ENCODE measurements at regions not wholly inside any gene's neighbourhood (a gene's known extent, or its start where the extent isn't known, plus 50 kb on each side); places are given as distances from the start of the nearest gene placed in this dataset.

DNA sequence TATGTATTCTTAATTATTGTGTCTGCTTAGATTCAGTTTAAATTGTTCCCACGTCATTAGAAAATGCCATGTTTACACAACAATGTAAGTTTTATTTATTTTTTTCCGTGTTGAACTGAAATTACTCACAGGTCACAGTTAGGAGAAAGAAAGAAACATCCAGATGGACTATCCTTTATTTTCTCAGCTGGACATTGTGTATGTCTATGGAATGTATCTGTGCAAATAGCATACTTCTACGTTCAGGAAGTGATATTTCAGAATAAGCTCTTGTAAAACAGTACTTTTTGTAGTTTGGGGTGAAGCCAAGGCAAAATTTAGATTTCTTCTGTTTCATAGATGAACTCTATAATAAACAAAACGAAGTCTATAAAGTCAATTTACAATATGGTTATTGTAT is 249.0 kb upstream of the ZNF608 start:
- H3K36me3 ChIP-seq (ENCODE audit: control insufficient read depth in 2 of 2, extremely low read depth in 1 of 2, insufficient read depth in 2 of 2, low read length in 2 of 2) = no peaks in the 10 kb centered on the region
- intact Hi-C loops (cut with micrococcal nuclease) (loop anchor here (1.0 to 5.0 kb wide), 6 partner anchors 97 to 416 kb away; no protein-coding TSS in a partner anchor), dilution Hi-C loops (cut with MboI; ENCODE audit: extremely low pct_ligation_motif_present, low sequenced_read_pairs) (no loop called here)
- no peaks in the 10 kb centered on the region for H3K27me3 ChIP-seq (ENCODE audit: control insufficient read depth in 2 of 2, insufficient read depth in 2 of 2, low read length in 2 of 2)
- ChIA-PET CTCF (interaction anchor here (0.9 to 1.5 kb wide), 4 partner anchors 13 to 416 kb away, joined by 3 read pairs; no protein-coding TSS in a partner anchor), POLR2A (interaction anchor here (0.6 kb wide), 1 partner anchor 248 kb away, joined by 3 read pairs; no protein-coding TSS in a partner anchor)
- TF ChIP-seq JUN (IDR thresholded peaks at IDR 0.05; ENCODE audit: borderline replicate concordance, insufficient read depth, insufficient read length, low read depth) (peak; percentile 34), EZH2 (IDR thresholded peaks at IDR 0.05; ENCODE audit: borderline replicate concordance, low read depth, low read length, severe bottlenecking) (no peak)
- no peak overlapping the region for H3K4me2 ChIP-seq (ENCODE audit: insufficient read depth, low read length)
- BruUV-seq (replicated peaks) = no TSS peak
- H3K9ac ChIP-seq (replicated peaks; ENCODE audit: extremely low read depth, insufficient read depth, low read length) = no peak overlapping the region
- no peaks in the 10 kb centered on the region for H3K9me1 ChIP-seq (replicated peaks; ENCODE audit: control insufficient read depth, extremely low read depth, insufficient read depth, low read length)
- no peaks in the 10 kb centered on the region for H3K79me2 ChIP-seq (ENCODE audit: control insufficient read depth, insufficient read depth, low read length)
- DNase-seq (ENCODE audit: low read depth, low spot score) = peak; percentile 88
- no peaks in the 10 kb centered on the region for H3K9me3 ChIP-seq (replicated peaks; ENCODE audit: control insufficient read depth, insufficient read depth, low read length)
- H3K27ac ChIP-seq (ENCODE audit: insufficient read depth, low read depth, low read length) = peak overlapping the region; percentile 53
- no peaks in the 10 kb centered on the region for H4K20me1 ChIP-seq (replicated peaks; ENCODE audit: control insufficient read depth, extremely low read depth, insufficient read depth, low read length)
- no peak overlapping the region for H2AFZ ChIP-seq (ENCODE audit: low read depth, low read length)
- H3K4me3 ChIP-seq (replicated peaks in 1 of 3; ENCODE audit: insufficient read depth in 1 of 3, low read depth in 1 of 3, low read length in 3 of 3) = no peak overlapping the region
- H3K4me1 ChIP-seq (ENCODE audit: control insufficient read depth, extremely low read depth, insufficient read depth, low read length) = peaks cover 8% of the 10 kb centered on the region
- peak; percentile 65 for FAIRE-seq

DNA sequence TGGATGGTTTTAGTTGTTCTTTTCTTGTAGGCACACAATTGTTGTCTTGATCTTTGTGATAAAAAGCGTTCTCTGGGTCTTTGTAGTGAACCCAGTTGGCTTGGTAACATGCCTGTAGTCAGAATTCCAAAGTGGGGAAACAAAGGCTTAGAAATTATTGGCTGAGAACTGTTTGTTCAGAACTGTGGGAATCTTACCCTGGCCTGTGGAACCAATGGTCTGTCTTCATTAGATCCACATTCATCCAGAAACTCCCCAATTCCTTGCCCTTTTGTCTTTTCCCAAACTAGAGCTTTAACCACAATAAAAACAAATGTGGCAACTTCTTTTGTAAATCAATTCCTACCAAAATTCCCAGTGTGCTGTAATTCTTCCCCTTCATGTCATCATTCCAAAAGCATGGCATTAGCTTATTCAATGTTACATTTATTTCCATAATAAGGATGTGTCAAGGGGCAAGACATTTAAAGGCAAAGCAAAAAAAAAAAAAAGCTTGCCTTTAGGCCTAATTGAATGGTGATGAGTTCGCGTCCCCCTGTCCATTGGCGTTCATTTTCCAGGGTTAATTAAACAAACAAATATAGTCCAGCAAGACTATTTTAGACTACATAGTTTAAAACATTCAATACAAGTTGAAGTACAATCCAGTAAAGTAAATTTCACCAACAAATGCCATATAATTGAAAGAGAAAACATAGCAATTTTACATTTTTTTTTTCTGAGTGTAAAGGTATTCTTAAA is 249.8 kb upstream of the ZNF608 start:
- no TSS peak for BruUV-seq (replicated peaks)

More for the DNA sequence above, 249.8 kb upstream of the ZNF608 start:
- Histone ChIP-seq H3K9me3 (replicated peaks; ENCODE audit: control insufficient read depth, insufficient read depth, low read length) (no peaks in the 10 kb centered on the region), H3K4me3 (replicated peaks in 1 of 3; ENCODE audit: insufficient read depth in 1 of 3, low read depth in 1 of 3, low read length in 3 of 3) (no peak overlapping the region), H3K9ac (replicated peaks; ENCODE audit: extremely low read depth, insufficient read depth, low read length) (no peak overlapping the region), H4K20me1 (replicated peaks; ENCODE audit: control insufficient read depth, extremely low read depth, insufficient read depth, low read length) (no peaks in the 10 kb centered on the region), H3K79me2 (ENCODE audit: control insufficient read depth, insufficient read depth, low read length) (no peaks in the 10 kb centered on the region), H3K27ac (ENCODE audit: insufficient read depth, low read depth, low read length) (peak overlapping the region; percentile 37), H3K4me1 (ENCODE audit: control insufficient read depth, extremely low read depth, insufficient read depth, low read length) (peaks cover 8% of the 10 kb centered on the region), H3K36me3 (ENCODE audit: control insufficient read depth in 2 of 2, extremely low read depth in 1 of 2, insufficient read depth in 2 of 2, low read length in 2 of 2) (no peaks in the 10 kb centered on the region), H3K9me1 (replicated peaks; ENCODE audit: control insufficient read depth, extremely low read depth, insufficient read depth, low read length) (no peaks in the 10 kb centered on the region), H2AFZ (ENCODE audit: low read depth, low read length) (no peak overlapping the region), H3K27me3 (ENCODE audit: control insufficient read depth in 2 of 2, insufficient read depth in 2 of 2, low read length in 2 of 2) (no peaks in the 10 kb centered on the region), H3K4me2 (ENCODE audit: insufficient read depth, low read length) (no peak overlapping the region)
- dilution Hi-C loops (cut with MboI; ENCODE audit: extremely low pct_ligation_motif_present, low sequenced_read_pairs) = no loop called here
- DNase-seq (ENCODE audit: low read depth, low spot score) (no peak), FAIRE-seq (no peak)
- ChIA-PET POLR2A (no interaction called here), CTCF (interaction anchor here (0.9 to 1.5 kb wide), 3 partner anchors 13 to 416 kb away, joined by 3 read pairs; no protein-coding TSS in a partner anchor)
- TF ChIP-seq POLR2AphosphoS5 (IDR thresholded peaks at IDR 0.05; ENCODE audit: insufficient read depth, low read depth, low read length) = no peak
- no peak for TF ChIP-seq JUN (IDR thresholded peaks at IDR 0.05; ENCODE audit: borderline replicate concordance, insufficient read depth, insufficient read length, low read depth)
- no peak for TF ChIP-seq EZH2 (IDR thresholded peaks at IDR 0.05; ENCODE audit: borderline replicate concordance, low read depth, low read length, severe bottlenecking)
- TF ChIP-seq, protein P1, sequence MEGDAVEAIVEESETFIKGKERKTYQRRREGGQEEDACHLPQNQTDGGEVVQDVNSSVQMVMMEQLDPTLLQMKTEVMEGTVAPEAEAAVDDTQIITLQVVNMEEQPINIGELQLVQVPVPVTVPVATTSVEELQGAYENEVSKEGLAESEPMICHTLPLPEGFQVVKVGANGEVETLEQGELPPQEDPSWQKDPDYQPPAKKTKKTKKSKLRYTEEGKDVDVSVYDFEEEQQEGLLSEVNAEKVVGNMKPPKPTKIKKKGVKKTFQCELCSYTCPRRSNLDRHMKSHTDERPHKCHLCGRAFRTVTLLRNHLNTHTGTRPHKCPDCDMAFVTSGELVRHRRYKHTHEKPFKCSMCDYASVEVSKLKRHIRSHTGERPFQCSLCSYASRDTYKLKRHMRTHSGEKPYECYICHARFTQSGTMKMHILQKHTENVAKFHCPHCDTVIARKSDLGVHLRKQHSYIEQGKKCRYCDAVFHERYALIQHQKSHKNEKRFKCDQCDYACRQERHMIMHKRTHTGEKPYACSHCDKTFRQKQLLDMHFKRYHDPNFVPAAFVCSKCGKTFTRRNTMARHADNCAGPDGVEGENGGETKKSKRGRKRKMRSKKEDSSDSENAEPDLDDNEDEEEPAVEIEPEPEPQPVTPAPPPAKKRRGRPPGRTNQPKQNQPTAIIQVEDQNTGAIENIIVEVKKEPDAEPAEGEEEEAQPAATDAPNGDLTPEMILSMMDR (IDR thresholded peaks at IDR 0.05; ENCODE audit: extremely low read depth in 1 of 2, insufficient read depth in 1 of 2, low read depth in 1 of 2, low read length in 2 of 2) = no peak
- TF ChIP-seq MYC (IDR thresholded peaks at IDR 0.05; ENCODE audit: low read depth, low read length) = no peak
- TF ChIP-seq FOS (IDR thresholded peaks at IDR 0.05; ENCODE audit: borderline replicate concordance, insufficient read depth, low read length) = no peak
- TF ChIP-seq POLR2A (IDR thresholded peaks at IDR 0.05; ENCODE audit: low read depth, low read length) = no peak
- TF ChIP-seq, protein P2, sequence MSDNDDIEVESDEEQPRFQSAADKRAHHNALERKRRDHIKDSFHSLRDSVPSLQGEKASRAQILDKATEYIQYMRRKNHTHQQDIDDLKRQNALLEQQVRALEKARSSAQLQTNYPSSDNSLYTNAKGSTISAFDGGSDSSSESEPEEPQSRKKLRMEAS (IDR thresholded peaks at IDR 0.05; ENCODE audit: insufficient read depth, insufficient read length) = no peak
- TF ChIP-seq GATA2 (IDR thresholded peaks at IDR 0.05; ENCODE audit: insufficient read depth, insufficient read length, low read depth, low read length) = no peak
- intact Hi-C loops (cut with micrococcal nuclease) = loop anchor here (5.0 kb wide), 2 partner anchors 96 to 276 kb away; no protein-coding TSS in a partner anchor

All from endothelial cell of umbilical vein (primary cell).